Caco-2 (cell line): ENCODE measurements at regions not wholly inside any gene's neighbourhood (a gene's known extent, or its start where the extent isn't known, plus 50 kb on each side); places are given as distances from the start of the nearest gene placed in this dataset.

Source experiments
- BruUV-seq: library from RNA; stranded (reverse); fragments of 400-500 nt; replicated peaks from 2 replicates; lab custom pipeline; 2021; lab: Mats Ljungman, UMichigan
- CTCF ChIA-PET: fragments of 300-600 bp; sonication (Branson Sonifier 250); formaldehyde crosslinking; loops from one replicate; lab custom pipeline; 2022; ENCODE audit warnings: antibody characterized with exemption; lab: Charles Lee
- POLR2A ChIA-PET: fragments of 300-600 bp; sonication (Branson Sonifier 250); formaldehyde crosslinking; loops from one replicate; lab custom pipeline; 2022; ENCODE audit warnings: antibody characterized with exemption; lab: Charles Lee
- DNase-seq, 2 experiments: peaks; one replicate each; pipeline versions ENCODE4 v3.0.0 to v3.0.0-alpha.2; 2020 to 2022
- H3K27me3 ChIP-seq: replicated peaks from 2 replicates; pipeline ENCODE4 v1.6.0; 2011; ENCODE audit warnings: low read length; ENCODE audit not compliant: control insufficient read depth, insufficient read depth
- H3K36me3 ChIP-seq: 2 replicates; pipeline ENCODE4 v1.5.1; 2011; ENCODE audit warnings: low read length; ENCODE audit not compliant: control insufficient read depth, insufficient read depth
- H3K4me1 ChIP-seq: fragments of 250-450 bp; sonication (Bioruptor Pico); 2 replicates; pipeline ENCODE4 v1.5.1; 2020; ENCODE audit warnings: mild to moderate bottlenecking
- H3K4me3 ChIP-seq: 2 replicates; pipeline ENCODE4 v1.5.1; 2011; ENCODE audit warnings: low read depth, mild to moderate bottlenecking, control low read depth, low read length
- H3K9me3 ChIP-seq: fragments of 250-450 bp; sonication (Bioruptor Pico); 2 replicates; pipeline ENCODE4 v1.5.1; 2020; ENCODE audit warnings: mild to moderate bottlenecking, moderate library complexity
- H3K27ac Mint-ChIP-seq: one replicate; pipeline ENCODE4 v1.8.0; 2022; ENCODE audit warnings: mixed read lengths; ENCODE audit not compliant: unreplicated experiment
- H3K27me3 Mint-ChIP-seq: one replicate; pipeline ENCODE4 v1.8.0; 2022; ENCODE audit warnings: mixed read lengths; ENCODE audit not compliant: insufficient read depth, unreplicated experiment
- H3K36me3 Mint-ChIP-seq: one replicate; pipeline ENCODE4 v1.8.0; 2022; ENCODE audit warnings: mild to moderate bottlenecking, mixed read lengths; ENCODE audit not compliant: insufficient read depth, unreplicated experiment
- H3K4me1 Mint-ChIP-seq: one replicate; pipeline ENCODE4 v1.8.0; 2022; ENCODE audit warnings: low read depth, mixed read lengths; ENCODE audit not compliant: unreplicated experiment
- H3K4me3 Mint-ChIP-seq: one replicate; pipeline ENCODE4 v1.8.0; 2022; ENCODE audit warnings: mild to moderate bottlenecking, moderate library complexity, mixed read lengths; ENCODE audit not compliant: unreplicated experiment
- H3K9me3 Mint-ChIP-seq: one replicate; pipeline ENCODE4 v1.8.0; 2022; ENCODE audit warnings: mixed read lengths; ENCODE audit not compliant: unreplicated experiment
- intact Hi-C: fragments of 100-400 bp; cut with micrococcal nuclease; formaldehyde crosslinking; loops from one replicate; pipeline ENCODE4 v1.10.0; 2022; ENCODE audit not compliant: unreplicated experiment
- TF ChIP-seq, protein P1 (sequence below), 2 experiments: fragments of 200-600 bp in 1 of 2; IDR thresholded peaks; 1 replicate in 1 of 2; 2 replicates in 1 of 2; pipeline versions ENCODE4 v1.5.1 to v1.8.0; 2011 to 2022; ENCODE audit warnings: antibody characterized with exemption in 1 of 2, control low read depth in 1 of 2, inconsistent platforms in 1 of 2, low read depth in 1 of 2, low read length in 1 of 2, mild to moderate bottlenecking in 1 of 2, moderate library complexity in 1 of 2; ENCODE audit not compliant: insufficient read depth in 1 of 2, severe bottlenecking in 1 of 2, unreplicated experiment in 1 of 2

DNA sequence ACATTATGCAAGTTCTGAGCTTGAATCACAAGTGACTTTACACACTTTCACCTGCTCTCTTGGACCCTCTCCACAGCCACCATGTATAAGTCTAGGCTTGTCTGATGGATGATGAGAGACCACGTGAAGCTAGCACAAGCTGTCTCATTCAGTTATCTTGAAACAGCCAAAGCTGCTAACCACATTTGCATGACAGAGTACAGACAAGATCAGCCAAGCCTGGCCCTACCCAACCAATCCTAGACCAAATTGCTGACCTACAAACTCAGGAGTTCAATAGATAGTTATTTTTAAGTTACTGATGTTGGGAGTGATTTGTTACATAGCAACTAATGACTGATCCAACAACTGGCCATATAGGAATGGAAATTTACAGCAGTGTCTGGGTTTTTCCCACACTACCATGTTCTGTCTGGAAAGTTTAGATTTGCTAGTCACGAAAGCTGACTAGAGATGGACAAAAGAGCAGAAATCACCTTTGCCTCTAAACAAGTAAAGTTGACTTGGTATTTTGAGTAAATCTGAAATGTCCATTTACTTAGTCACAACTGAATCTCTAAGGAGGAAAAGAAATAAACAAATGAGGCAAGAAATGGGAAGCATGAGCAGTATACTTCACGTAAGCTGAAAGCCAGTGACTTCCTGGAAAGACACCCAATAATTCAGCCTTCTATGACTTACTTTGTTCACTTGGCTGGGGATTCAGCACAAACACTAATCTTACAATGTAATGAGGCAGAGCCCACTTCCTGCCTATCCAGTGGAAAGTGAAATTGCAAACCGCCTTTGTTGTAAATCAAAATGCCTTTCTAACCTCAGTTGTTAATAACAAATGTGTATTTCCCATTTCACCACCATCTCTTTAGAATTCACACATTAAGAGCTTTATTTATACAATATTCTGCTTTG is 101.7 kb downstream of the FAM181B start:
- TF ChIP-seq, protein P1, sequence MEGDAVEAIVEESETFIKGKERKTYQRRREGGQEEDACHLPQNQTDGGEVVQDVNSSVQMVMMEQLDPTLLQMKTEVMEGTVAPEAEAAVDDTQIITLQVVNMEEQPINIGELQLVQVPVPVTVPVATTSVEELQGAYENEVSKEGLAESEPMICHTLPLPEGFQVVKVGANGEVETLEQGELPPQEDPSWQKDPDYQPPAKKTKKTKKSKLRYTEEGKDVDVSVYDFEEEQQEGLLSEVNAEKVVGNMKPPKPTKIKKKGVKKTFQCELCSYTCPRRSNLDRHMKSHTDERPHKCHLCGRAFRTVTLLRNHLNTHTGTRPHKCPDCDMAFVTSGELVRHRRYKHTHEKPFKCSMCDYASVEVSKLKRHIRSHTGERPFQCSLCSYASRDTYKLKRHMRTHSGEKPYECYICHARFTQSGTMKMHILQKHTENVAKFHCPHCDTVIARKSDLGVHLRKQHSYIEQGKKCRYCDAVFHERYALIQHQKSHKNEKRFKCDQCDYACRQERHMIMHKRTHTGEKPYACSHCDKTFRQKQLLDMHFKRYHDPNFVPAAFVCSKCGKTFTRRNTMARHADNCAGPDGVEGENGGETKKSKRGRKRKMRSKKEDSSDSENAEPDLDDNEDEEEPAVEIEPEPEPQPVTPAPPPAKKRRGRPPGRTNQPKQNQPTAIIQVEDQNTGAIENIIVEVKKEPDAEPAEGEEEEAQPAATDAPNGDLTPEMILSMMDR (IDR thresholded peaks at IDR 0.05; ENCODE audit: insufficient read depth in 1 of 2, low read depth in 1 of 2, low read length in 1 of 2, severe bottlenecking in 1 of 2, unreplicated experiment in 1 of 2), result no peak
- BruUV-seq, result no TSS peak
- H3K4me1 ChIP-seq, result no peaks in the 10 kb centered on the region
- Mint-ChIP-seq H3K27ac (no peak overlapping the region), H3K27me3 (peaks cover 5% of the 10 kb centered on the region), H3K4me3 (no peak overlapping the region), H3K9me3 (peaks cover 34% of the 10 kb centered on the region), H3K36me3 (no peaks in the 10 kb centered on the region), H3K4me1 (no peaks in the 10 kb centered on the region)
- no peaks in the 10 kb centered on the region for H3K27me3 ChIP-seq
- ChIA-PET CTCF (no interaction called here), POLR2A (no interaction called here)
- no peaks in the 10 kb centered on the region for H3K36me3 ChIP-seq
- intact Hi-C loops, result no loop called here
- no peak overlapping the region for H3K4me3 ChIP-seq
- peaks cover 4% of the 10 kb centered on the region; the same call in 1 of the 2 replicates for H3K9me3 ChIP-seq
- DNase-seq, result no peak

GRCh38 chr11:82610671-82611070 is 123.0 kb downstream of the FAM181B start:
- Mint-ChIP-seq H3K27ac (no peak overlapping the region), H3K9me3 (no peaks in the 10 kb centered on the region), H3K4me3 (no peak overlapping the region), H3K36me3 (no peaks in the 10 kb centered on the region), H3K4me1 (no peaks in the 10 kb centered on the region), H3K27me3 (peaks cover 7% of the 10 kb centered on the region)
- Histone ChIP-seq H3K4me1 (no peaks in the 10 kb centered on the region), H3K36me3 (no peaks in the 10 kb centered on the region), H3K4me3 (no peak overlapping the region), H3K9me3 (no peaks in the 10 kb centered on the region), H3K27me3 (no peaks in the 10 kb centered on the region)
- ChIA-PET POLR2A (no interaction called here), CTCF (no interaction called here)
- TF ChIP-seq, protein P1 (IDR thresholded peaks at IDR 0.05; ENCODE audit: insufficient read depth in 1 of 2, low read depth in 1 of 2, low read length in 1 of 2, severe bottlenecking in 1 of 2, unreplicated experiment in 1 of 2), result no peak
- intact Hi-C loops, result no loop called here
- no TSS peak for BruUV-seq
- DNase-seq, result no peak

- Mint-ChIP-seq H3K4me3 (no peak overlapping the region), H3K27me3 (peaks cover 15% of the 10 kb centered on the region), H3K4me1 (no peaks in the 10 kb centered on the region), H3K9me3 (no peaks in the 10 kb centered on the region), H3K36me3 (no peaks in the 10 kb centered on the region), H3K27ac (no peak overlapping the region)
- no TSS peak for BruUV-seq
- Histone ChIP-seq H3K4me1 (no peaks in the 10 kb centered on the region), H3K9me3 (no peaks in the 10 kb centered on the region), H3K36me3 (no peaks in the 10 kb centered on the region), H3K27me3 (no peaks in the 10 kb centered on the region), H3K4me3 (no peak overlapping the region)
- TF ChIP-seq, protein P1 (IDR thresholded peaks at IDR 0.05; ENCODE audit: insufficient read depth in 1 of 2, low read depth in 1 of 2, low read length in 1 of 2, severe bottlenecking in 1 of 2, unreplicated experiment in 1 of 2), result no peak
- ChIA-PET POLR2A (no interaction called here), CTCF (no interaction called here)
- intact Hi-C loops, result no loop called here
- no peak for DNase-seq
Observed at GRCh38 chr11:82606738-82607137, 126.9 kb downstream of the FAM181B start.
